ENCODE measurements at regions not wholly inside any gene's neighbourhood (a gene's known extent, or its start where the extent isn't known, plus 50 kb on each side); places are given as distances from the start of the nearest gene placed in this dataset.

- DNase-seq, result no peak
Measured at GRCh38 chr7:52877240-52877639, 158.2 kb upstream of the POM121L12 start.

GRCh38 chr7:52876402-52876801, 159.0 kb upstream of the POM121L12 start:
- no peak for DNase-seq

- no peak for DNase-seq
Measured at GRCh38 chr7:52863652-52864051, 171.8 kb upstream of the POM121L12 start.

GRCh38 chr7:52862321-52862720, 173.1 kb upstream of the POM121L12 start:
- no peak for DNase-seq

GRCh38 chr7:52857367-52857766, 178.1 kb upstream of the POM121L12 start:
- no peak for DNase-seq

GRCh38 chr7:52854681-52855080, 180.8 kb upstream of the POM121L12 start:
- no peak for DNase-seq

- DNase-seq, result no peak
Measured at GRCh38 chr7:52851547-52851946, 183.9 kb upstream of the POM121L12 start.

GRCh38 chr7:52843436-52843835, 192.0 kb upstream of the POM121L12 start:
- no peak for DNase-seq

- DNase-seq, result no peak
Measured at GRCh38 chr7:52842202-52842900, 193.1 kb upstream of the POM121L12 start.

- no peak for DNase-seq
Measured at GRCh38 chr7:52838981-52839411, 196.4 kb upstream of the POM121L12 start.

GRCh38 chr7:52831321-52831720, 204.1 kb upstream of the POM121L12 start:
- no peak for DNase-seq

GRCh38 chr7:52830801-52831200, 204.6 kb upstream of the POM121L12 start:
- no peak for DNase-seq

GRCh38 chr7:52826515-52827265, 208.7 kb upstream of the POM121L12 start:
- DNase-seq, result no peak

GRCh38 chr7:52825611-52826010, 209.8 kb upstream of the POM121L12 start:
- DNase-seq, result no peak

GRCh38 chr7:52811537-52811936, 223.9 kb upstream of the POM121L12 start:
- no peak for DNase-seq

GRCh38 chr7:52799817-52800216, 235.6 kb upstream of the POM121L12 start:
- DNase-seq, result no peak

GRCh38 chr7:52797801-52798200, 237.6 kb upstream of the POM121L12 start:
- no peak for DNase-seq

GRCh38 chr7:52794621-52795020, 240.8 kb upstream of the POM121L12 start:
- no peak for DNase-seq

- no peak for DNase-seq
Measured at GRCh38 chr7:52791176-52791700, 244.2 kb upstream of the POM121L12 start.

GRCh38 chr7:52786174-52786573, 249.3 kb upstream of the POM121L12 start:
- DNase-seq, result no peak

- DNase-seq, result no peak
Measured at GRCh38 chr7:52782348-52782747, 253.1 kb upstream of the POM121L12 start.

- DNase-seq, result no peak
Measured at GRCh38 chr7:52781250-52781649, 254.2 kb upstream of the POM121L12 start.

- DNase-seq, result no peak
Measured at GRCh38 chr7:52779004-52779403, 256.4 kb upstream of the POM121L12 start.

Measured in NK-92 treated with Interleukin-12 subunit alpha and Interleukin-12 subunit beta, amount 100 ng/mL, for 24 hours (cell line).